Nephron (organoid): ENCODE measurements at regions not wholly inside any gene's neighbourhood (a gene's known extent, or its start where the extent isn't known, plus 50 kb on each side); places are given as distances from the start of the nearest gene placed in this dataset.

ENCODE experiments used
- H3K27ac Mint-ChIP-seq, 3 experiments: 2 replicates each; pipeline ENCODE4 v1.8.0; 2020; ENCODE audit warnings: mixed read lengths in 3 of 3, mild to moderate bottlenecking in 2 of 3, moderate library complexity in 1 of 3
- H3K27me3 Mint-ChIP-seq: 2 replicates; pipeline ENCODE4 v1.8.0; 2021; ENCODE audit warnings: low read depth, mild to moderate bottlenecking, moderate library complexity, mixed read lengths
- H3K36me3 Mint-ChIP-seq: 2 replicates; pipeline ENCODE4 v1.8.0; 2020; ENCODE audit warnings: low read depth, mixed read lengths
- H3K4me1 Mint-ChIP-seq: 2 replicates; pipeline ENCODE4 v1.8.0; 2020; ENCODE audit warnings: mixed read lengths
- H3K4me3 Mint-ChIP-seq, 3 experiments: 2 replicates each; pipeline ENCODE4 v1.8.0; 2020; ENCODE audit warnings: mild to moderate bottlenecking in 3 of 3, mixed read lengths in 3 of 3, moderate library complexity in 2 of 3
- H3K9me3 Mint-ChIP-seq: 2 replicates; pipeline ENCODE4 v1.8.0; 2020; ENCODE audit warnings: mixed read lengths
- CTCF ChIP-seq, 3 experiments: fragments of 200-600 bp; sonication (generic); IDR thresholded peaks; one replicate each; pipeline ENCODE4 v1.5.0; 2021; ENCODE audit warnings: antibody characterized with exemption in 3 of 3; ENCODE audit not compliant: unreplicated experiment in 3 of 3

DNA sequence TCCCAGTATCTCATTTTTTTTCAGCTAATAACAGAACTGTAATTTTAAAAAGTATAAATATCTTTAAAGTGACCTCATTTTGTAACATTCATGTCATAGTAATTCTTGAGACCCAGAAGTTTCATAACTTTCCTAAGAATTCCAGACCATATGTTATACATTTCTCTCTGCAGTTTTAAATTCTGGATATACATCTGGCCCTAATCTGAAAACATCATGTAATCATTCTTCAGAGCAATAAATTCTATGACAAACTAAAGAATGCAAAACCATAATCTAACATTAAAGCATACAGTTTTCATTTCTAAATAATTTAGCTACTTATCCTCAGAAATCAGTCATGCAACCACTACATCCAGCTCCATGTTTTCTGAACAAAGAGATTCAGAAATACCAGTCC, 198.3 kb upstream of the SLC35G4 start:
- H3K4me3 Mint-ChIP-seq = no peak overlapping the region
- H3K27ac Mint-ChIP-seq = peak overlapping the region; percentile 28 to 71 (median 56)
- no peaks in the 10 kb centered on the region for H3K27me3 Mint-ChIP-seq
- H3K36me3 Mint-ChIP-seq = no peaks in the 10 kb centered on the region
- no peaks in the 10 kb centered on the region for H3K9me3 Mint-ChIP-seq
- TF ChIP-seq CTCF (IDR thresholded peaks at IDR 0.05; ENCODE audit: unreplicated experiment in 3 of 3) = no peak
- peaks cover 18% of the 10 kb centered on the region for H3K4me1 Mint-ChIP-seq

GRCh38 chr18:11408555-11409065, 200.8 kb upstream of the SLC35G4 start:
- Mint-ChIP-seq H3K9me3 (no peaks in the 10 kb centered on the region), H3K36me3 (no peaks in the 10 kb centered on the region), H3K27ac (no peak overlapping the region), H3K4me1 (peaks cover 23% of the 10 kb centered on the region), H3K4me3 (no peak overlapping the region), H3K27me3 (no peaks in the 10 kb centered on the region)
- TF ChIP-seq CTCF (IDR thresholded peaks at IDR 0.05; ENCODE audit: unreplicated experiment in 3 of 3) = no peak

DNA sequence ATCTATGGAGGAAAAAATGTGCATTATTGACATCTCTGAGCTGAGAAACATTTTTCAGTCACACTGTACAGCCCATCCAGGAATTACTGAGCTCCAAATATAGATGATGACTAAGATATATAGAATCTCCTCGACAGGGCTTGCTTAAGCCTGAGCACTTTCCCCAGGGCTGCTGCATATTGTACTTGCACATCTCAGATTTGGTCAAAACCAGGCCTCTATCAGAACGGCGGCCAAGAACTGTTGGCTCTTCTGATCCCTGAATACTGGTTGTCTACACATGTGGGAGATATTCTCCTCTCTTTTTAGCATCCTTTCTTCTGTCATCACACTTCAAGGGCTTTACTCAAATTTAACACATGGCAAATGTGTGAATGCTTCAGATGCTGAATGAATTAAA, 201.5 kb upstream of the SLC35G4 start:
- Mint-ChIP-seq H3K27me3 (no peaks in the 10 kb centered on the region), H3K4me3 (no peak overlapping the region), H3K27ac (no peak overlapping the region), H3K36me3 (no peaks in the 10 kb centered on the region), H3K9me3 (no peaks in the 10 kb centered on the region), H3K4me1 (peaks cover 23% of the 10 kb centered on the region)
- no peak for TF ChIP-seq CTCF (IDR thresholded peaks at IDR 0.05; ENCODE audit: unreplicated experiment in 3 of 3)

GRCh38 chr18:11405804-11406203, 203.6 kb upstream of the SLC35G4 start:
- Mint-ChIP-seq H3K9me3 (no peaks in the 10 kb centered on the region), H3K27me3 (no peaks in the 10 kb centered on the region), H3K4me3 (no peak overlapping the region), H3K36me3 (no peaks in the 10 kb centered on the region), H3K4me1 (peaks cover 10% of the 10 kb centered on the region), H3K27ac (no peak overlapping the region)
- no peak for TF ChIP-seq CTCF (IDR thresholded peaks at IDR 0.05; ENCODE audit: unreplicated experiment in 3 of 3)

GRCh38 chr18:11400703-11401102, 208.7 kb upstream of the SLC35G4 start:
- Mint-ChIP-seq H3K36me3 (no peaks in the 10 kb centered on the region), H3K4me1 (peaks cover 9% of the 10 kb centered on the region), H3K27me3 (peaks cover 4% of the 10 kb centered on the region), H3K9me3 (no peaks in the 10 kb centered on the region), H3K4me3 (no peak overlapping the region), H3K27ac (no peak overlapping the region)
- TF ChIP-seq CTCF (IDR thresholded peaks at IDR 0.05; ENCODE audit: unreplicated experiment in 3 of 3) = no peak

DNA sequence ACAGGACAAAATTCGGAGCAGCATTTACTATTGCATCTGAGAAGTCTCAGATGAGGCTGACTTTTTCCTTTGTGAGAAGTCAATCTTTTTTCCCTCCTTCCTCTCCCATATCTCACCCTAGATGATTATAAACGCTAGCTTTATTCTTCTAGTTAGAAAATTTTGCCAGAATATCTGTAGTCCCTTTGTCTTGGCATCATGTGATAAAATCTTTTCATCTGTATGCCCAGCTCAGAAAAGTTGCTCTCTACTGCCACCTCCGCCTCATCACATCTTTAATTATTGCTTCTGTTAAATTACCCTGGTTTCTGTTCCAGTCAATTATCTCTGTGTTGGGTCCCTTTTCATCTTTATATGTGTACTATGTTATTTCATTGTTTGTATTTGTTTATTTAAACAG, 210.8 kb upstream of the SLC35G4 start:
- no peak overlapping the region for H3K4me3 Mint-ChIP-seq
- H3K27ac Mint-ChIP-seq = no peak overlapping the region
- TF ChIP-seq CTCF (IDR thresholded peaks at IDR 0.05; ENCODE audit: unreplicated experiment in 3 of 3) = no peak
- H3K27me3 Mint-ChIP-seq = peaks cover 4% of the 10 kb centered on the region
- H3K4me1 Mint-ChIP-seq = peaks cover 10% of the 10 kb centered on the region
- H3K9me3 Mint-ChIP-seq = no peaks in the 10 kb centered on the region
- no peaks in the 10 kb centered on the region for H3K36me3 Mint-ChIP-seq
